ENCODE measurements at regions not wholly inside any gene's neighbourhood (a gene's known extent, or its start where the extent isn't known, plus 50 kb on each side); places are given as distances from the start of the nearest gene placed in this dataset.

GRCh38 chr14:65282896-65283253 lies 129.7 kb upstream of the FUT8 start:
- H3K4me3 ChIP-seq = peak overlapping the region; percentile 9 to 25 (median 24)
- DNase-seq = no peak

GRCh38 chr14:65286443-65286842 lies 126.1 kb upstream of the FUT8 start:
- peak in 1 of 3 donors; percentile 59 for DNase-seq
- TF ChIP-seq CTCF (IDR thresholded peaks at IDR 0.05) (peak in 3 of 6 experiments; percentile 18 to 42 (median 27)), POLR2A (IDR thresholded peaks at IDR 0.05) (no peak)

More at GRCh38 chr14:65282896-65283253, 129.7 kb upstream of the FUT8 start:
- no peaks in the 10 kb centered on the region for H3K9me3 ChIP-seq
- TF ChIP-seq CTCF (IDR thresholded peaks at IDR 0.05) = no peak
- TF ChIP-seq POLR2A (IDR thresholded peaks at IDR 0.05) = no peak
- H3K36me3 ChIP-seq = no peaks in the 10 kb centered on the region
- H3K27ac ChIP-seq = peak overlapping the region; percentile 15 to 70 (median 56)
- peaks cover 0 to 31% (median 9%) of the 10 kb centered on the region in 4 donors for H3K4me1 ChIP-seq
- H3K27me3 ChIP-seq = no peaks in the 10 kb centered on the region

GRCh38 chr14:65287264-65288131 lies 125.0 kb upstream of the FUT8 start:
- Histone ChIP-seq H3K4me1 (peaks cover 0 to 38% (median 11%) of the 10 kb centered on the region in 4 donors), H3K9me3 (no peaks in the 10 kb centered on the region), H3K36me3 (no peaks in the 10 kb centered on the region), H3K27ac (peak overlapping the region; percentile 50 to 82 (median 71)), H3K4me3 (peak overlapping the region in 1 of 4 donors; percentile 7), H3K27me3 (no peaks in the 10 kb centered on the region)
- DNase-seq = peak in 2 of 3 donors; percentile 73 to 77
- TF ChIP-seq CTCF (IDR thresholded peaks at IDR 0.05) (no peak), POLR2A (IDR thresholded peaks at IDR 0.05) (no peak)

More at GRCh38 chr14:65286443-65286842, 126.1 kb upstream of the FUT8 start:
- Histone ChIP-seq H3K27ac (peak overlapping the region in 2 of 4 donors; percentile 77 to 82), H3K36me3 (no peaks in the 10 kb centered on the region), H3K4me1 (peaks cover 0 to 42% (median 11%) of the 10 kb centered on the region in 4 donors), H3K9me3 (no peaks in the 10 kb centered on the region), H3K27me3 (no peaks in the 10 kb centered on the region), H3K4me3 (no peak overlapping the region)

DNA sequence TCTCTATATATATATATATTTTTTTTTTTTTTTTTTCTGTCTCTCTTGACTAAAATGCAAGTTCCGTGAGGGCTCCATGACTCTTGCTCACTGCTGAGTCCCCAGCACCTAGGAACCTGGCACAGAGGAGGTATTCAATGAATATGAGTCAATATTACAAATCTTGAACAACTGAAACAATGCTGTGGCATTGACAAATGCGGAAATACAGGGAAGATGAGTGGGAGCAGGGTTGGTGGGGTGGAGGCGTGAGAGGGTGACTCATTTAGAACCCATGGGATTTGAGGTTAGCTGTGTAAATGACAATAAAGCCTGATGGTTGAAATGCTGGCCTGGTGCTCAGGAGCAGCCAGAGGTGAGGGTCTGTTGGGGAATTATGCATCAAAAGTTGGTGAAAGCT lies 121.7 kb upstream of the FUT8 start:
- Histone ChIP-seq H3K9me3 (no peaks in the 10 kb centered on the region), H3K27ac (peak overlapping the region in 1 of 4 donors; percentile 82), H3K4me1 (peaks cover 0 to 27% (median 6%) of the 10 kb centered on the region in 4 donors), H3K36me3 (no peaks in the 10 kb centered on the region), H3K4me3 (no peak overlapping the region), H3K27me3 (no peaks in the 10 kb centered on the region)
- no peak for DNase-seq
- TF ChIP-seq CTCF (IDR thresholded peaks at IDR 0.05) (no peak), POLR2A (IDR thresholded peaks at IDR 0.05) (no peak)

DNA sequence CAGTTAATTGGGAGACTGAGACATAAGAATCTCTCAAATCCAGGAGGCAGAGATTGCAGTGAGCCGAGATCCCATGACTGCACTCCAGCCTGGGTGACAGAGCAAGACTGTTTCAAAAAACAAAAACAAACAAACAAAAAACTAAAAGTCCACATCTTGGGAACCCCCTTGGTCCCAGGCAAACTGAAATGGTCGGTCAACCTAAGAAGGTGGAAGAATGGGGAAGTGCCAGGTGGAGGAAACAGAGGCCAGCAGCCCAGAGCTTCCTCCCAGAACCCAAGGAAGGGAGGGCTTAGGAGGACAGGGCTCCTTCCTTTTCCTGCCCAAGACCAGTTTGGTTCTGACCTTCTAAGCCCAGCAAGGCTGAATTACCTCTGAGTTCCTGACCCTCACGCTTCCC lies 121.0 kb upstream of the FUT8 start:
- Histone ChIP-seq H3K36me3 (no peaks in the 10 kb centered on the region), H3K27me3 (no peaks in the 10 kb centered on the region), H3K27ac (peak overlapping the region in 2 of 4 donors; percentile 38 to 82), H3K4me3 (no peak overlapping the region), H3K9me3 (no peaks in the 10 kb centered on the region), H3K4me1 (peaks cover 0 to 27% (median 6%) of the 10 kb centered on the region in 4 donors)
- DNase-seq = no peak
- TF ChIP-seq POLR2A (IDR thresholded peaks at IDR 0.05) (no peak), CTCF (IDR thresholded peaks at IDR 0.05) (no peak)
